ENCODE measurements at regions not wholly inside any gene's neighbourhood (a gene's known extent, or its start where the extent isn't known, plus 50 kb on each side); places are given as distances from the start of the nearest gene placed in this dataset.

DNA sequence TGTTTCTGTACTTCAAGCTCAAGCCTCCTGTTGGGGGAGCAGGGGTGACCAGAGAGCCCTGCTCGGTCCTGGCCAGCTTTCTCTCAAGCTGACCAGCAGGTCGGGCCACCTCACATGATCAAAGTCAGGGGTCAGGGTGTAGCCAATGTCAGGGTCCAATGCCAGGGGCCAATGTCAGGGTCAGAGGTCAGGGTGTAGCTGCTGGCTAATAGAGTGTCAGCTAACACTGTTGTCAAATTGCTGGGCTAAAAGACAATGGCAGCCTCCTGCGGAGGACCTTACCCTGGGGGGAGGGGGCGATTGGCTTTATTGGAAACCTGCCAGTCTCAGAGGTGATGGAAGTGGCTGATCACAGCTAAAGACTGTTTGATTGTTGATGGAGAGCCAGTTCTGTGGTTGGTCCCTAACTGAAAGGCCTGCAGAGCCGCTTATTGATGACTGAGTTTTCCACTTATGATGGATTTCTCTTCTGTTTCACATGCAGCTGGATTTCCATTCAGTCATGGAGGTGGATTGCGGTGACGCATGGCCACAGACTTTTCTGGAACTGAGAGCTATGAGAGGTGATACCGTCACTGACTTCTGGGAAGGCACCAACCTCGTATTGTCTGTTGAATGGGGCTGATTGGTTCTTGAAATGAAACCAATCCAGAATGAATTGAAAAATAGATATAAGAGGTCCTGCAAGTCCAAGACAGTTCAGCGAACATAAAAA is 97.4 kb upstream of the ZFHX3 start:
- TF ChIP-seq, protein P1, sequence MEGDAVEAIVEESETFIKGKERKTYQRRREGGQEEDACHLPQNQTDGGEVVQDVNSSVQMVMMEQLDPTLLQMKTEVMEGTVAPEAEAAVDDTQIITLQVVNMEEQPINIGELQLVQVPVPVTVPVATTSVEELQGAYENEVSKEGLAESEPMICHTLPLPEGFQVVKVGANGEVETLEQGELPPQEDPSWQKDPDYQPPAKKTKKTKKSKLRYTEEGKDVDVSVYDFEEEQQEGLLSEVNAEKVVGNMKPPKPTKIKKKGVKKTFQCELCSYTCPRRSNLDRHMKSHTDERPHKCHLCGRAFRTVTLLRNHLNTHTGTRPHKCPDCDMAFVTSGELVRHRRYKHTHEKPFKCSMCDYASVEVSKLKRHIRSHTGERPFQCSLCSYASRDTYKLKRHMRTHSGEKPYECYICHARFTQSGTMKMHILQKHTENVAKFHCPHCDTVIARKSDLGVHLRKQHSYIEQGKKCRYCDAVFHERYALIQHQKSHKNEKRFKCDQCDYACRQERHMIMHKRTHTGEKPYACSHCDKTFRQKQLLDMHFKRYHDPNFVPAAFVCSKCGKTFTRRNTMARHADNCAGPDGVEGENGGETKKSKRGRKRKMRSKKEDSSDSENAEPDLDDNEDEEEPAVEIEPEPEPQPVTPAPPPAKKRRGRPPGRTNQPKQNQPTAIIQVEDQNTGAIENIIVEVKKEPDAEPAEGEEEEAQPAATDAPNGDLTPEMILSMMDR (IDR thresholded peaks at IDR 0.05), result no peak
- no peak for TF ChIP-seq POLR2A (IDR thresholded peaks at IDR 0.05)

Data from vagina (tissue), 2 donors.